HAP-1 (cell line): ENCODE measurements at regions not wholly inside any gene's neighbourhood (a gene's known extent, or its start where the extent isn't known, plus 50 kb on each side); places are given as distances from the start of the nearest gene placed in this dataset.

Experiments used
- DNase-seq, 2 experiments: peaks; one replicate each; pipeline ENCODE4 v3.0.0-alpha.2; 2016 to 2020; ENCODE audit warnings: low spot score in 2 of 2
- H3K27me3 ChIP-seq: fragments of 250-450 bp; sonication (Bioruptor Pico); 2 replicates; pipeline ENCODE4 v1.5.1; 2020; ENCODE audit warnings: low read depth, mild to moderate bottlenecking, moderate library complexity
- H3K36me3 ChIP-seq: fragments of 250-450 bp; sonication (Bioruptor Pico); replicated peaks from 2 replicates; pipeline ENCODE4 v1.5.1; 2020; ENCODE audit warnings: mild to moderate bottlenecking
- H3K4me1 ChIP-seq: fragments of 250-450 bp; sonication (Bioruptor Pico); 2 replicates; pipeline ENCODE4 v1.5.1; 2020; ENCODE audit warnings: mild to moderate bottlenecking
- H3K4me3 ChIP-seq: fragments of 250-450 bp; sonication (Bioruptor Pico); 2 replicates; pipeline ENCODE4 v1.5.1; 2020; ENCODE audit warnings: mild to moderate bottlenecking, moderate library complexity
- H3K9me3 ChIP-seq: fragments of 250-450 bp; sonication (Bioruptor Pico); 2 replicates; pipeline ENCODE4 v1.5.1; 2020; ENCODE audit warnings: mild to moderate bottlenecking, moderate library complexity
- in situ Hi-C: fragments of 300-500 bp; cut with MboI; formaldehyde crosslinking; loops from 3 replicates; pipeline ENCODE4 v1.14.3; 2020; ENCODE audit warnings: low sequenced_read_pairs, inconsistent platforms, mixed read lengths

DNA sequence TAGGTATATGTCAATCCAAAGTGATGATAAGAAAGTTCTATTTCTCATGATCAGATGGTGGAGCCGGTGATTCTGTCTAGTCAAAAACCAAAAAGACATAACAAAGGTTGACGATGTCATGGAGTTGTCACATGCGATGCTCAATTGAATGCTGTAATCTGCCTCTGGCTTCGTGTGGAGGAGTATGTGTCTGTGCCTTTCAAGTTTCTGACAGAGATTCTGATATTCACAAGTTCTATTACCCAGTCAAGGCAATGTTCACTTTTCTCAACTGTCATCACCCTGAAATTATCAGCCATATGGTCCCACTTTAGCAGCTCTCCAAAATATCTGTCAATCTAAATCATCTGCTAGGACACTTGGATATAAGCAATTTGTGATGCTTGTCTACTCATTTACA is 367.6 kb upstream of the PRR20A start:
- Histone ChIP-seq H3K4me1 (no peaks in the 10 kb centered on the region), H3K4me3 (no peak overlapping the region), H3K27me3 (no peaks in the 10 kb centered on the region), H3K36me3 (no peaks in the 10 kb centered on the region), H3K9me3 (no peaks in the 10 kb centered on the region)
- DNase-seq = no peak
- in situ Hi-C loops = no loop called here

GRCh38 chr13:56789527-56789926 is 351.2 kb upstream of the PRR20A start:
- no peaks in the 10 kb centered on the region for H3K36me3 ChIP-seq
- no peak for DNase-seq
- H3K4me1 ChIP-seq = no peaks in the 10 kb centered on the region
- H3K4me3 ChIP-seq = no peak overlapping the region
- in situ Hi-C loops = no loop called here
- H3K27me3 ChIP-seq = no peaks in the 10 kb centered on the region
- no peaks in the 10 kb centered on the region for H3K9me3 ChIP-seq

GRCh38 chr13:56837161-56837560 is 303.6 kb upstream of the PRR20A start:
- in situ Hi-C loops = no loop called here
- Histone ChIP-seq H3K9me3 (no peaks in the 10 kb centered on the region), H3K4me3 (no peak overlapping the region), H3K36me3 (no peaks in the 10 kb centered on the region), H3K27me3 (no peaks in the 10 kb centered on the region), H3K4me1 (no peaks in the 10 kb centered on the region)
- DNase-seq = no peak

DNA sequence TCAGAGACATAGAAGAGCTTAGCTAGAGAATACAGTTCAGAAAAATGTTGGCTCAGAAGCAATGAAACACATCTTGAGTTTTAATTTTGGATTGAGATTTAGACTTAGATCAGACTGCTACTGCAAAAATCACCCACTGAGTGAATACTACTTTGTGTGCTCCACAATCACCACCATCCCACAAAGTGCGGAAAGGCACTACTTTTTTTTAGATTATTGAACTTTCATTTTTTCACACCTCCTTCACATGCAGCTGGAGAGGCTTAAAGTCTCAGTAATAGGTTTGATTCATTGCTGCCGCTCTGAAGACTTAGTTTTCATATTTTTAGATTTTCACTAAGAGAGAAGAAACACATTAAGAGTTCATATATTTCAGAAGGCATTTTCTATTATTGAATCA is 289.9 kb upstream of the PRR20A start:
- in situ Hi-C loops = no loop called here
- no peaks in the 10 kb centered on the region for H3K4me1 ChIP-seq
- H3K9me3 ChIP-seq = no peaks in the 10 kb centered on the region
- H3K27me3 ChIP-seq = no peaks in the 10 kb centered on the region
- no peak for DNase-seq
- H3K36me3 ChIP-seq = no peaks in the 10 kb centered on the region
- H3K4me3 ChIP-seq = no peak overlapping the region

GRCh38 chr13:56861476-56861875 is 279.2 kb upstream of the PRR20A start:
- Histone ChIP-seq H3K9me3 (no peaks in the 10 kb centered on the region), H3K27me3 (no peaks in the 10 kb centered on the region), H3K4me1 (peaks cover 15% of the 10 kb centered on the region), H3K4me3 (no peak overlapping the region), H3K36me3 (no peaks in the 10 kb centered on the region)
- in situ Hi-C loops = no loop called here
- DNase-seq = no peak

DNA sequence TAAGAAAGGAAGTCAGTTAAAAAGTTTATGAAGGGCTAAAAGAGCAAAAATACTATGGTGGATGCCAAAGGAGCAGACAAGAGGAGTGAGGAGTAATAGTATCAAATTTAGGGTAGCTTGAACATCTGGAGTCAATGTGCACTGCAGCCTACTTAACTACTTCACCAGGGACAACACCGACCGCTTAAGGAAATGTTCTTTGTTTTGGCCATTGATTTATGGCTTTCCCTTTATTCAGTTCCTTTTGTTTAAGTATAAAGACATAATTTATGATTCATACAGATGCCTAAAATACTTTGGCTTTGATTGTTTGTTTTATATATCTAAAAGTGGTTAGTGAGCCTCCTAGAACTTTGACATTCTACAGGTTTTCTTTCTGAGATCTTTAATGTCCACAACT is 276.3 kb upstream of the PRR20A start:
- H3K4me1 ChIP-seq = peaks cover 15% of the 10 kb centered on the region
- peak in 1 of 2 experiments; percentile 47 for DNase-seq
- no peak overlapping the region for H3K4me3 ChIP-seq
- in situ Hi-C loops = no loop called here
- no peaks in the 10 kb centered on the region for H3K27me3 ChIP-seq
- H3K36me3 ChIP-seq = no peaks in the 10 kb centered on the region
- H3K9me3 ChIP-seq = no peaks in the 10 kb centered on the region

DNA sequence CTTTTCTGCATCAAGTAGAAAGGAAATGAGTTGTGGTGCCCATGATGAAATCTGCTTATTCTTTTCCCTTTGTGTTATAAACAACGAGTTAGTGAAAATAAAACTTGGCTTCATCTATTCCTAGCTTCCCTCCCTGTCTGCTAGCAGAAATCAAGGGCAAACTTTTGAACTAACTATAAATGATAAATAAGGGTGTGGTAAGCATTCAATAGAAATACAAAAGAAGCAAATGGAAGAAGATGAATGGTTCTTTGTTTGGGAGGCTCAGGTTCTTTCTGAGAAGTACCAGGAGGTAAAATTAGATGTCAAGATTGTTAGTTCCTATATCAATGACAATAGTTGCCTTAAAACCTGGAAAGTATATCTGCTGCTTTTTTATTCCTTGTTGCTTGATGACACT is 275.3 kb upstream of the PRR20A start:
- Histone ChIP-seq H3K4me3 (no peak overlapping the region), H3K9me3 (no peaks in the 10 kb centered on the region), H3K36me3 (no peaks in the 10 kb centered on the region), H3K4me1 (peaks cover 15% of the 10 kb centered on the region), H3K27me3 (no peaks in the 10 kb centered on the region)
- in situ Hi-C loops = no loop called here
- peak in 1 of 2 experiments; percentile 68 for DNase-seq

GRCh38 chr13:56869671-56870070 is 271.0 kb upstream of the PRR20A start:
- in situ Hi-C loops = no loop called here
- H3K9me3 ChIP-seq = no peaks in the 10 kb centered on the region
- DNase-seq = no peak

GRCh38 chr13:56886398-56886797 is 254.3 kb upstream of the PRR20A start:
- Histone ChIP-seq H3K36me3 (no peaks in the 10 kb centered on the region), H3K4me1 (peaks cover 11% of the 10 kb centered on the region), H3K4me3 (no peak overlapping the region), H3K27me3 (no peaks in the 10 kb centered on the region), H3K9me3 (no peaks in the 10 kb centered on the region; the same call in 1 of the 2 replicates)
- DNase-seq = no peak
- in situ Hi-C loops = no loop called here

More at GRCh38 chr13:56869671-56870070, 271.0 kb upstream of the PRR20A start:
- Histone ChIP-seq H3K4me1 (peaks cover 18% of the 10 kb centered on the region), H3K27me3 (no peaks in the 10 kb centered on the region), H3K4me3 (no peak overlapping the region), H3K36me3 (no peaks in the 10 kb centered on the region)

- no peaks in the 10 kb centered on the region for H3K9me3 ChIP-seq
- in situ Hi-C loops = no loop called here
- no peak overlapping the region for H3K4me3 ChIP-seq
- no peaks in the 10 kb centered on the region for H3K36me3 ChIP-seq
- peaks cover 11% of the 10 kb centered on the region for H3K4me1 ChIP-seq
- DNase-seq = no peak
- no peaks in the 10 kb centered on the region for H3K27me3 ChIP-seq
These were observed 252.3 kb upstream of the PRR20A start for GRCh38 chr13:56888455-56888854.

GRCh38 chr13:56893843-56894242 is 246.9 kb upstream of the PRR20A start:
- H3K27me3 ChIP-seq = no peaks in the 10 kb centered on the region
- no peaks in the 10 kb centered on the region for H3K9me3 ChIP-seq
- no peak overlapping the region for H3K4me3 ChIP-seq
- no peak for DNase-seq
- H3K4me1 ChIP-seq = no peaks in the 10 kb centered on the region
- H3K36me3 ChIP-seq = no peaks in the 10 kb centered on the region
- in situ Hi-C loops = no loop called here

GRCh38 chr13:56900549-56901279 is 240.0 kb upstream of the PRR20A start:
- Histone ChIP-seq H3K36me3 (no peaks in the 10 kb centered on the region), H3K4me3 (no peak overlapping the region), H3K9me3 (no peaks in the 10 kb centered on the region), H3K4me1 (no peaks in the 10 kb centered on the region), H3K27me3 (no peaks in the 10 kb centered on the region)
- no peak for DNase-seq
- in situ Hi-C loops = no loop called here

- H3K27me3 ChIP-seq = no peaks in the 10 kb centered on the region
- no peak for DNase-seq
- in situ Hi-C loops = no loop called here
- H3K4me3 ChIP-seq = no peak overlapping the region
- H3K36me3 ChIP-seq = no peaks in the 10 kb centered on the region
- H3K4me1 ChIP-seq = no peaks in the 10 kb centered on the region
- no peaks in the 10 kb centered on the region for H3K9me3 ChIP-seq
These were observed 238.4 kb upstream of the PRR20A start for GRCh38 chr13:56902276-56902675.

DNA sequence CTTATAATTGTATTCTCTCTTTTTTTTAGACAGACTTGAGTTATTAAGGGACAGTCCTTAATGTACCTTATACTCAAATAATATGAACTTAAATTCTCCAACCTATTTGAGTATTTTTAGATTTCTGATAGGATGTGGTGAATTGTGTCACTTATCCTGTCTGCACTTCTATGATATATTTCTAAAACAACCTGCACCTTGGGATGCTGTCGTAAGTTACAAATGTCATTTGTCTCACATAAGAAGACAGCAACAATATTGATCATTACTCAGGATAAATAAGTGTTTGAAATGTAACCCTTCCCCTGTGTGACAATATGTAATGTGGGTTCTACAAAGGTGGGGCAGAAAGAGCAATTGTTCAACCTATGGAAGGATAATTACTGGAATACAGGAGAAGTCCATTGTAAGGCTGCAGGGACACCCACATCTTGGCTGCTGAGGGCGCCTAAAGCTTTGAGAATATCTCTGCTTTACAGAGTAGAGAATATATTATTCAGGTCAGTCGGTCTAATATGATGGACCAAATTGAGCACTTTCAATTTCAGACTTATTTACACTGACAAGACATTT is 236.9 kb upstream of the PRR20A start:
- DNase-seq = no peak
- H3K27me3 ChIP-seq = no peaks in the 10 kb centered on the region
- no peaks in the 10 kb centered on the region for H3K36me3 ChIP-seq
- H3K4me1 ChIP-seq = no peaks in the 10 kb centered on the region
- no peak overlapping the region for H3K4me3 ChIP-seq
- no peaks in the 10 kb centered on the region for H3K9me3 ChIP-seq
- in situ Hi-C loops = no loop called here

DNA sequence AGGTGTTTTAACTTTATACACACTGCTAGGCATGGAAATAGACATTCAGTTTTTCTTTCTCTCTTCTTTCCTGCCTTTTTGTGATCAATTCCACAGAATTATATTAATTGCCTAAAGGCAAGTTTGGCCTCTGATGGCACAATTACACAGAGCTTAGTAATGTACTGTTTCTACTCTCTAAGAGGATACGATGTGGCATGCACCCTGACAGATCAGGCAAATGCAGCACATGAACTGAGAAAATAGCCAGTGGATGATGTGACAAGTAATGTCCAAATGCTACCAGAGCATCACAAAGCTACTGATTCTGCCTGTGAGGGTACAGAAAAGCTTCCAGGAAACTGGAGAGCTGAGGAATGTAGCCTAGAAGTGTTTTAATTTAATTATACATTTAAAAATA is 233.8 kb upstream of the PRR20A start:
- no peaks in the 10 kb centered on the region for H3K9me3 ChIP-seq
- no peaks in the 10 kb centered on the region for H3K36me3 ChIP-seq
- H3K27me3 ChIP-seq = no peaks in the 10 kb centered on the region
- H3K4me3 ChIP-seq = no peak overlapping the region
- H3K4me1 ChIP-seq = no peaks in the 10 kb centered on the region
- in situ Hi-C loops = no loop called here
- no peak for DNase-seq
